HepG2 (cell line): ENCODE measurements at regions not wholly inside any gene's neighbourhood (a gene's known extent, or its start where the extent isn't known, plus 50 kb on each side); places are given as distances from the start of the nearest gene placed in this dataset.

Source experiments
- ATAC-seq: fragments of 200-7000 bp; cut with Tn5 transposase; 3 replicates; pipeline ENCODE4 v1.9.1; 2020; ENCODE audit warnings: mild to moderate bottlenecking, moderate library complexity
- BruUV-seq: library from RNA; stranded (reverse); fragments of 400-500 nt; replicated peaks from 2 replicates; lab custom pipeline; 2021; lab: Mats Ljungman, UMichigan
- CTCF ChIA-PET: fragments of 300-600 bp; formaldehyde crosslinking; extraction: SDS; loops from one replicate; lab custom pipeline; 2021; ENCODE audit warnings: low total read pairs, inconsistent platforms, low intra/inter-chr PET ratio; lab: Yijun Ruan, JAX
- POLR2A ChIA-PET: fragments of 350-600 bp; sonication (Branson Sonifier 250); formaldehyde crosslinking; loops from one replicate; lab custom pipeline; 2020; ENCODE audit warnings: antibody characterized with exemption, inconsistent platforms; lab: Yijun Ruan, JAX
- DNase-seq: peaks from one replicate; pipeline ENCODE4 v3.0.0-alpha.2; 2015; ENCODE audit warnings: low spot score
- FAIRE-seq: peaks from 3 replicates; lab custom pipeline; 2011; peaks lifted over from hg19 to GRCh38; lab: Jason Lieb, UNC
- H2AFZ ChIP-seq: one replicate; pipeline ENCODE4 v1.6.1; 2011; ENCODE audit warnings: low read length, inconsistent platforms
- H3K27ac ChIP-seq: fragments of 300-600 bp; 3 replicates; pipeline ENCODE4 v1.8.0; 2011; ENCODE audit warnings: mixed run types, mild to moderate bottlenecking, mixed read lengths, low read length, inconsistent platforms; ENCODE audit not compliant: insufficient read depth; ENCODE audit errors: extremely low read length
- H3K27me3 ChIP-seq, 2 experiments: fragments of 200-600 bp in 1 of 2; 2 replicates in 1 of 2; 3 replicates in 1 of 2; pipeline versions ENCODE4 v1.6.0 to v1.8.0; 2011; ENCODE audit warnings: low read length in 2 of 2, mild to moderate bottlenecking in 2 of 2, moderate library complexity in 2 of 2, inconsistent platforms in 1 of 2; ENCODE audit not compliant: insufficient read depth in 2 of 2, control insufficient read depth in 1 of 2
- H3K36me3 ChIP-seq, 2 experiments: fragments of 200-600 bp in 1 of 2; replicated peaks in 1 of 2; 2 replicates in 1 of 2; 3 replicates in 1 of 2; pipeline versions ENCODE4 v1.5.1 to v1.8.0; 2011; ENCODE audit warnings: low read length in 2 of 2, inconsistent platforms in 1 of 2; ENCODE audit not compliant: insufficient read depth in 2 of 2, control insufficient read depth in 1 of 2
- H3K4me1 ChIP-seq: 2 replicates; pipeline ENCODE4 v1.5.1; 2012; ENCODE audit warnings: low read length, inconsistent platforms; ENCODE audit not compliant: insufficient read depth
- H3K4me2 ChIP-seq: 2 replicates; pipeline ENCODE4 v1.6.0; 2011; ENCODE audit warnings: low read depth, low read length, inconsistent platforms
- H3K4me3 ChIP-seq, 3 experiments: fragments of 200-600 bp in 1 of 3; sonication (generic), shearing (Covaris generic) in 1 of 3; replicated peaks in 1 of 3; 2 replicates each; pipeline ENCODE4 v1.5.1; 2011 to 2016; ENCODE audit warnings: low read length in 3 of 3, inconsistent platforms in 2 of 3, low read depth in 2 of 3, mild to moderate bottlenecking in 2 of 3, control low read depth in 1 of 3, mixed read lengths in 1 of 3; ENCODE audit not compliant: insufficient read depth in 1 of 3
- H3K79me2 ChIP-seq: one replicate; pipeline ENCODE4 v1.6.1; 2011; ENCODE audit warnings: low read length, inconsistent platforms; ENCODE audit not compliant: insufficient read depth
- H3K9ac ChIP-seq: 2 replicates; pipeline ENCODE4 v1.6.0; 2011; ENCODE audit warnings: mild to moderate bottlenecking, low read depth, low read length, inconsistent platforms; ENCODE audit not compliant: insufficient read depth
- H3K9me3 ChIP-seq: 2 replicates; pipeline ENCODE4 v1.5.1; 2012; ENCODE audit warnings: mild to moderate bottlenecking, low read length
- H4K20me1 ChIP-seq: 2 replicates; pipeline ENCODE4 v1.6.0; 2011; ENCODE audit warnings: inconsistent platforms, mild to moderate bottlenecking, low read length, moderate library complexity; ENCODE audit not compliant: insufficient read depth
- DR1 ChIP-seq: sonication (generic); formaldehyde crosslinking; IDR thresholded peaks from 2 replicates; pipeline ENCODE4 v1.8.0; 2021; ENCODE audit warnings: mild to moderate bottlenecking, missing genetic modification reagents, inconsistent platforms
- ELF4 ChIP-seq: sonication (generic); formaldehyde crosslinking; IDR thresholded peaks from 2 replicates; pipeline ENCODE4 v1.5.0; 2020; ENCODE audit warnings: missing genetic modification reagents, mild to moderate bottlenecking, moderate library complexity, borderline replicate concordance
- EP300 ChIP-seq, 3 experiments: sonication (generic) in 1 of 3; formaldehyde crosslinking in 1 of 3; IDR thresholded peaks; 2 replicates each; pipeline versions ENCODE4 v1.5.1 to v1.6.1; 2011 to 2020; ENCODE audit warnings: low read depth in 2 of 3, low read length in 2 of 3, borderline replicate concordance in 1 of 3, improper control_type of control experiment in 1 of 3, mild to moderate bottlenecking in 1 of 3, missing genetic modification reagents in 1 of 3, moderate library complexity in 1 of 3
- MAFG ChIP-seq: sonication (generic); formaldehyde crosslinking; IDR thresholded peaks from 2 replicates; pipeline ENCODE4 v1.5.1; 2020; ENCODE audit warnings: mild to moderate bottlenecking, missing genetic modification reagents
- MTF2 ChIP-seq: sonication (generic); formaldehyde crosslinking; IDR thresholded peaks from 2 replicates; pipeline ENCODE4 v1.5.0; 2020; ENCODE audit warnings: missing genetic modification reagents, borderline replicate concordance
- RCOR2 ChIP-seq: IDR thresholded peaks from 2 replicates; pipeline ENCODE4 v1.6.1; 2016; ENCODE audit warnings: missing biosample characterization, missing genetic modification reagents
- SNRNP70 ChIP-seq: fragments of 200-400 bp; formaldehyde crosslinking; IDR thresholded peaks from 2 replicates; pipeline ENCODE4 v1.6.1; 2017; ENCODE audit warnings: mild to moderate bottlenecking, low read depth, low read length, moderate library complexity
- SRSF1 ChIP-seq: fragments of 200-400 bp; formaldehyde crosslinking; optimal IDR thresholded peaks from 2 replicates; pipeline ENCODE3; 2017; ENCODE audit warnings: mild to moderate bottlenecking, low read depth, low read length, moderate library complexity
- TFE3 ChIP-seq: IDR thresholded peaks from 2 replicates; pipeline ENCODE4 v1.6.1; 2016
- THAP9 ChIP-seq: sonication (generic); formaldehyde crosslinking; IDR thresholded peaks from 2 replicates; pipeline ENCODE4; 2020; ENCODE audit warnings: missing genetic modification reagents, mild to moderate bottlenecking, borderline replicate concordance
- YY1 ChIP-seq: IDR thresholded peaks from 2 replicates; pipeline ENCODE4 v1.6.1; 2011; ENCODE audit warnings: low read length, low read depth, moderate library complexity, mild to moderate bottlenecking; ENCODE audit not compliant: insufficient read depth, insufficient replicate concordance
- ZNF224 ChIP-seq: sonication (generic); formaldehyde crosslinking; IDR thresholded peaks from 2 replicates; pipeline ENCODE4 v1.5.0; 2020; ENCODE audit warnings: mild to moderate bottlenecking, missing genetic modification reagents
- ZNF513 ChIP-seq: sonication (generic); formaldehyde crosslinking; conservative IDR thresholded peaks from 2 replicates; pipeline ENCODE4 v1.5.0; 2020; ENCODE audit warnings: missing genetic modification reagents
- ZNF550 ChIP-seq: sonication (generic); formaldehyde crosslinking; IDR thresholded peaks from 2 replicates; pipeline ENCODE4 v1.4.0; 2020; ENCODE audit warnings: mild to moderate bottlenecking, missing genetic modification reagents, borderline replicate concordance
- ZNF788 ChIP-seq: sonication (generic); formaldehyde crosslinking; IDR thresholded peaks from 2 replicates; pipeline ENCODE4 v1.5.0; 2020; ENCODE audit warnings: mild to moderate bottlenecking, missing genetic modification reagents, borderline replicate concordance
- WGBS: methylation state at CpG from one replicate; pipeline ENCODE4 v1.1.6; 2017; ENCODE audit warnings: low lambda C conversion rate; 5-methylcytosine and 5-hydroxymethylcytosine counted together
- in situ Hi-C: cut with HindIII; loops from 2 replicates; pipeline ENCODE4 v1.10.0; 2017; ENCODE audit warnings: low pct_unique_long_range_greater_than_20kb; ENCODE audit not compliant: extremely low pct_ligation_motif_present
- intact Hi-C: fragments of 100-400 bp; cut with micrococcal nuclease; formaldehyde crosslinking; loops from one replicate; pipeline ENCODE4 v1.10.0; 2022; ENCODE audit not compliant: unreplicated experiment
- TF ChIP-seq, protein P1 (sequence below): sonication (generic); formaldehyde crosslinking; IDR thresholded peaks from 2 replicates; pipeline ENCODE4 v1.4.0; 2020; ENCODE audit warnings: mild to moderate bottlenecking, missing genetic modification reagents
- TF ChIP-seq, protein P2 (sequence below): sonication (generic); formaldehyde crosslinking; IDR thresholded peaks from 2 replicates; pipeline ENCODE4 v1.5.1; 2020; ENCODE audit warnings: missing genetic modification reagents, mild to moderate bottlenecking, borderline replicate concordance

DNA sequence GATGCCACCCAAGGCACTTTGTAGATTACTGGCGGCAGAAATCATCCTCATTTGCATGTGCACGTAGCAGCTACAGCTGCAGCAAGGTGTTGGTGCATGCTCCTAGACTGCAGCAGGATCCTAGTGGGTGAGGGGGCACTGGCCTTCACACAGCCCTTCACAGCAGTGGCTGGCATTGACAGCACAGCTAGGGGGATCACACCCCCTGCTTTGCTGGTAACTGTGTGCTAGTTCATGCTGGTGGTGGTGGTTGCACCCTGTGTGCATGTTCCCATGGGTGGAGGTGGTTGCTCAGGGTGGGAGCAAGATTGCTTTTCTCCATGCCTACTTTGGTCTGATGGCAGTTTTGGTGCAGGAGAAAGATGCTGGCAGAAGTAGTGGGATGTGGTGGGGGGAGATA is 1695.1 kb upstream of the CDH6 start:
- no peak overlapping the region for H2AFZ ChIP-seq
- FAIRE-seq, result no peak
- WGBS, result no CpG with 5 or more reads among the region's 2 CpGs
- H3K79me2 ChIP-seq, result no peaks in the 10 kb centered on the region
- TF ChIP-seq SRSF1 (no peak), RCOR2 (no peak), TFE3 (CRISPR knock-in tag) (no peak), EP300 (IDR thresholded peaks at IDR 0.05; ENCODE audit: low read depth in 2 of 2, low read length in 2 of 2) (no peak), EP300 (CRISPR knock-in tag; IDR thresholded peaks at IDR 0.05; ENCODE audit: borderline replicate concordance) (no peak), SNRNP70 (no peak), ZNF788 (no peak), MTF2 (CRISPR knock-in tag) (no peak), YY1 (no peak), ELF4 (CRISPR knock-in tag) (no peak), MAFG (CRISPR knock-in tag) (no peak), ZNF513 (no peak), THAP9 (CRISPR knock-in tag) (no peak), ZNF224 (no peak), DR1 (CRISPR knock-in tag) (no peak), ZNF550 (CRISPR knock-in tag) (no peak)
- TF ChIP-seq, protein P1, sequence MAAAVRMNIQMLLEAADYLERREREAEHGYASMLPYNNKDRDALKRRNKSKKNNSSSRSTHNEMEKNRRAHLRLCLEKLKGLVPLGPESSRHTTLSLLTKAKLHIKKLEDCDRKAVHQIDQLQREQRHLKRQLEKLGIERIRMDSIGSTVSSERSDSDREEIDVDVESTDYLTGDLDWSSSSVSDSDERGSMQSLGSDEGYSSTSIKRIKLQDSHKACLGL, result no peak
- TF ChIP-seq, protein P2, sequence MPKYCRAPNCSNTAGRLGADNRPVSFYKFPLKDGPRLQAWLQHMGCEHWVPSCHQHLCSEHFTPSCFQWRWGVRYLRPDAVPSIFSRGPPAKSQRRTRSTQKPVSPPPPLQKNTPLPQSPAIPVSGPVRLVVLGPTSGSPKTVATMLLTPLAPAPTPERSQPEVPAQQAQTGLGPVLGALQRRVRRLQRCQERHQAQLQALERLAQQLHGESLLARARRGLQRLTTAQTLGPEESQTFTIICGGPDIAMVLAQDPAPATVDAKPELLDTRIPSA, result no peak
- no peak for DNase-seq
- ATAC-seq, result no peak
- intact Hi-C loops (no loop called here), in situ Hi-C loops (no loop called here)
- peaks cover 59% of the 10 kb centered on the region for H3K9me3 ChIP-seq
- H3K36me3 ChIP-seq, result no peaks in the 10 kb centered on the region
- no peak overlapping the region for H3K9ac ChIP-seq
- no peak overlapping the region for H3K27ac ChIP-seq
- H3K4me1 ChIP-seq, result no peaks in the 10 kb centered on the region
- BruUV-seq, result no TSS peak
- H3K4me3 ChIP-seq, result no peak overlapping the region
- no peak overlapping the region for H3K4me2 ChIP-seq
- POLR2A ChIA-PET, result no interaction called here
- H4K20me1 ChIP-seq, result no peaks in the 10 kb centered on the region
- CTCF ChIA-PET, result no interaction called here
- no peaks in the 10 kb centered on the region for H3K27me3 ChIP-seq
